Chondrocyte (in vitro differentiated cells): ENCODE measurements at regions not wholly inside any gene's neighbourhood (a gene's known extent, or its start where the extent isn't known, plus 50 kb on each side); places are given as distances from the start of the nearest gene placed in this dataset.

ENCODE experiments used
- DNase-seq: peaks from one replicate; pipeline ENCODE4 v3.0.0; 2021; ENCODE audit warnings: mixed read lengths, low spot score
- H3K27ac Mint-ChIP-seq: one replicate; pipeline ENCODE4 v1.8.0; 2021; ENCODE audit warnings: mild to moderate bottlenecking, moderate library complexity, mixed read lengths; ENCODE audit not compliant: unreplicated experiment
- H3K27me3 Mint-ChIP-seq: 2 replicates; pipeline ENCODE4 v1.8.0; 2021; ENCODE audit warnings: low read depth, mixed read lengths
- H3K36me3 Mint-ChIP-seq: 2 replicates; pipeline ENCODE4 v1.8.0; 2021; ENCODE audit warnings: low read depth, mixed read lengths
- H3K4me1 Mint-ChIP-seq: 2 replicates; pipeline ENCODE4 v1.8.0; 2021; ENCODE audit warnings: low read depth, mild to moderate bottlenecking, mixed read lengths
- H3K4me3 Mint-ChIP-seq: one replicate; pipeline ENCODE4 v1.8.0; 2021; ENCODE audit warnings: mild to moderate bottlenecking, moderate library complexity, mixed read lengths; ENCODE audit not compliant: unreplicated experiment
- H3K9me3 Mint-ChIP-seq: 2 replicates; pipeline ENCODE4 v1.8.0; 2021; ENCODE audit warnings: low read depth, mixed read lengths
- TF ChIP-seq, protein P1 (sequence below): fragments of 200-600 bp; sonication (generic); IDR thresholded peaks from 2 replicates; pipeline ENCODE4 v1.5.0; 2021; ENCODE audit warnings: antibody characterized with exemption, mild to moderate bottlenecking, moderate library complexity

DNA sequence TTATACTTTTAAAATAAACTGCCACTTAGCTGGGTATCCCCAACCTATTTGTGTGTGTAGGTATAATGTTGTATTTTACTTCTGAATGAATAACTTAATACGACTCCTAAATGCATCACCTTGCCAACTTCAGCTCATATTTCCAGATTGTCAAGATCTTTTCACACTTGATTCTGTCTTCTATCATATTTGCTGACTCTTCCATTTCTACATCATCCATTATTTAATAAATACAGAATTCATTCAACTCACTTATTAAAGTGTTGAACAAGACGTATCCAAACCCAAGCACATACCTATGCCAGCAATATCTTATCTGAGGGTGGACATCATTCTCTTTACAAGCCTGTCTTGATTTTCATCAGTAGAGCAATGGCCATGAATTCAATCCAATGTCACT lies 91.2 kb upstream of the FAM47C start:
- Mint-ChIP-seq H3K9me3 (peaks cover 4% of the 10 kb centered on the region), H3K27ac (no peak overlapping the region), H3K27me3 (no peaks in the 10 kb centered on the region), H3K36me3 (no peaks in the 10 kb centered on the region), H3K4me3 (no peak overlapping the region), H3K4me1 (no peaks in the 10 kb centered on the region)
- no peak for DNase-seq
- TF ChIP-seq, protein P1, sequence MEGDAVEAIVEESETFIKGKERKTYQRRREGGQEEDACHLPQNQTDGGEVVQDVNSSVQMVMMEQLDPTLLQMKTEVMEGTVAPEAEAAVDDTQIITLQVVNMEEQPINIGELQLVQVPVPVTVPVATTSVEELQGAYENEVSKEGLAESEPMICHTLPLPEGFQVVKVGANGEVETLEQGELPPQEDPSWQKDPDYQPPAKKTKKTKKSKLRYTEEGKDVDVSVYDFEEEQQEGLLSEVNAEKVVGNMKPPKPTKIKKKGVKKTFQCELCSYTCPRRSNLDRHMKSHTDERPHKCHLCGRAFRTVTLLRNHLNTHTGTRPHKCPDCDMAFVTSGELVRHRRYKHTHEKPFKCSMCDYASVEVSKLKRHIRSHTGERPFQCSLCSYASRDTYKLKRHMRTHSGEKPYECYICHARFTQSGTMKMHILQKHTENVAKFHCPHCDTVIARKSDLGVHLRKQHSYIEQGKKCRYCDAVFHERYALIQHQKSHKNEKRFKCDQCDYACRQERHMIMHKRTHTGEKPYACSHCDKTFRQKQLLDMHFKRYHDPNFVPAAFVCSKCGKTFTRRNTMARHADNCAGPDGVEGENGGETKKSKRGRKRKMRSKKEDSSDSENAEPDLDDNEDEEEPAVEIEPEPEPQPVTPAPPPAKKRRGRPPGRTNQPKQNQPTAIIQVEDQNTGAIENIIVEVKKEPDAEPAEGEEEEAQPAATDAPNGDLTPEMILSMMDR: no peak

DNA sequence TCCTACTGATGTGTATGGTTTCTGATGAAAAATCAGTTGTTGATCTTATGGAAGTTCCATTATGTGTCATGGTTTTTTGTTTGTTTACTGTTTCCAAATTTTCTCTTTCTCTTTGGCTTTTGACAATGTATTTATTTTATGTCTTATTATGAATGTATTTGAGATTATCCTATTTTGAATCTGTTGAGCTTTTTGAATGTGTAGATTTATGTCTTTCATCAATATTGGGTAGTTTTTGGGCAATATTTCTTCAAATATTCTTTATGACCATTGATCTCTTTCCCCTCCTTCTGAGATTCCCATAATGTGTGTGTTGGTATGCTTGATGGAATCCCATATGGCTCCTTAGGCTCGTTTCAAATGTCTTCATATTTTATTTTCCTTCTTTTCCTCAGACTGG lies 80.5 kb upstream of the FAM47C start:
- peaks cover 28% of the 10 kb centered on the region for H3K9me3 Mint-ChIP-seq
- TF ChIP-seq, protein P1: no peak
- H3K36me3 Mint-ChIP-seq: no peaks in the 10 kb centered on the region
- no peak overlapping the region for H3K4me3 Mint-ChIP-seq
- no peaks in the 10 kb centered on the region for H3K27me3 Mint-ChIP-seq
- H3K4me1 Mint-ChIP-seq: no peaks in the 10 kb centered on the region
- H3K27ac Mint-ChIP-seq: no peak overlapping the region
- DNase-seq: no peak

DNA sequence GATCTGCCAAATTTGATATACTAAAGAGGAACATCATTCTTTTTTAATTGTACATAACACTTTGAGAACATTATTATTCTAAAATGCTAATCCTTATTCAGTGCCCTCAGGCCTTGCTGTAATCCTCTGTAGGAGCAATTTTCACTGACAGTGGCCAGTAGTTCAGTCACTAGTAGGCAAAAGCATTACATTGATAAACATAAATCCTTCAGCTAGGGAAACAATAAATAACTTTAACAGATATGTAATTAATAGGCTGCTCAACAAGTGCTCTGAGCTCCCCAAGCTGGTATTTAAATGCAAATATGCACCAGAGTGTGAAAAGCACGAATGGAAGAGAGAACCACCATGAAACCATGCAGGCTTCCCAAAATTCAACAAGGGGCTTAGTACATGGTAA lies 77.7 kb upstream of the FAM47C start:
- peaks cover 28% of the 10 kb centered on the region for H3K9me3 Mint-ChIP-seq
- TF ChIP-seq, protein P1: no peak
- H3K36me3 Mint-ChIP-seq: no peaks in the 10 kb centered on the region
- no peaks in the 10 kb centered on the region for H3K27me3 Mint-ChIP-seq
- H3K27ac Mint-ChIP-seq: no peak overlapping the region
- H3K4me3 Mint-ChIP-seq: no peak overlapping the region
- no peaks in the 10 kb centered on the region for H3K4me1 Mint-ChIP-seq
- DNase-seq: no peak

DNA sequence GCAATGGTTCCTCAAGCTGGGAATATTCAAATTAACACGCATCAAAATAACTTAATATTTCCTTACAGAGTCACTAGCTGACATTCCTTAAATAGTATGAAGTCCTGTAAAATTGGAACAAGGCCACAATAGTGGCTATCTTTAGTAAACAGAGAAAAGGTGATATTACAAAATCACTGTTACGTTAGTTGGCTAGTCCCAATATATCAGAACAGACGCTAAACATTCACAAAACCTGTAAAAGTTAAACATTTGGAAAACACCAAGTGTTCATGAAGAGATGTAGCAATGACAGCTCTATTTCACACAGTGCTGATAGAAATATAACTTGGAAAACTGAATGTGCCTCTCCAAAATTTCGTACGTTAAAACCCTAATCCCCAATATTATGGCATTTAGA lies 61.0 kb upstream of the FAM47C start:
- no peaks in the 10 kb centered on the region for H3K4me1 Mint-ChIP-seq
- DNase-seq: no peak
- no peak overlapping the region for H3K4me3 Mint-ChIP-seq
- peaks cover 3% of the 10 kb centered on the region for H3K27me3 Mint-ChIP-seq
- H3K9me3 Mint-ChIP-seq: no peaks in the 10 kb centered on the region
- H3K36me3 Mint-ChIP-seq: no peaks in the 10 kb centered on the region
- TF ChIP-seq, protein P1: no peak
- no peak overlapping the region for H3K27ac Mint-ChIP-seq

DNA sequence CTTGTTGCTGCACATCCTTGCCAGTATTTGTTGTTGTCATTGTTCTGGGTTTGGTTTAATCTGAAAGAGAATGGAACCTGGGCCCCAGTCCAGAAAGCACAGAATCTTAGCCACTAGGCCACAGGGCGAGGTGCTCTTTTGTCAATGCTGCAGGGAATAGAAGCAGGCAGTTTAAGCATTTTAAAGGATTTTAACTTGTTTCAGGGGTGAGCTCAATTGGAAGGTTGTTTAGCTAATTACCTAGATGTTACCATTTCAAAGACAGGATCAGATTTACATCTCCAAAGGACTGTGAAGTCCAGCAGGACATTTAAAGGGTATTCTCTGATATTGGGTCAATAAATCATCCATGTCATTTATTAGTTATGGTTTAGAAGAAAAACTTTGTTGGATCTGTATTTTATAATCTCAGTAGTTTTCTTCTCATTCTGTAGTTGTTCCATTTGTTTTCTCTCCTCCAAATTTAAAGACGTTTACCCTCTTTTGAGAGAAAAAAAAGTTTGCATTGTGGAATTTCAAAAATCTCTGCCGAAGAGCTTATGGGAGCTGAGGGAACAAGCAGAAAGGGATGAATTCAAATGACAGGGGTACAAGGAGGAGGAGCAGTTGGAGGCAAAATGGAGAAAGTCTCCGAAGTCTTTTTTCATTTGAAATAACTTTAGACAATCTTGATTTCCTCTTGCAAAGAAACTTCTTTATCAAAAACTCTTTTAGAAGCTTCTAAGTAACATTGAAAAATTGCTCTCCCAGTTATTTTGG lies 57.5 kb upstream of the FAM47C start:
- DNase-seq: no peak
- no peaks in the 10 kb centered on the region for H3K36me3 Mint-ChIP-seq
- no peak overlapping the region for H3K4me3 Mint-ChIP-seq
- no peak overlapping the region for H3K27ac Mint-ChIP-seq
- H3K27me3 Mint-ChIP-seq: peaks cover 6% of the 10 kb centered on the region
- TF ChIP-seq, protein P1: no peak
- H3K9me3 Mint-ChIP-seq: no peaks in the 10 kb centered on the region
- H3K4me1 Mint-ChIP-seq: no peaks in the 10 kb centered on the region
